ENCODE measurements at regions not wholly inside any gene's neighbourhood (a gene's known extent, or its start where the extent isn't known, plus 50 kb on each side); places are given as distances from the start of the nearest gene placed in this dataset.

DNA sequence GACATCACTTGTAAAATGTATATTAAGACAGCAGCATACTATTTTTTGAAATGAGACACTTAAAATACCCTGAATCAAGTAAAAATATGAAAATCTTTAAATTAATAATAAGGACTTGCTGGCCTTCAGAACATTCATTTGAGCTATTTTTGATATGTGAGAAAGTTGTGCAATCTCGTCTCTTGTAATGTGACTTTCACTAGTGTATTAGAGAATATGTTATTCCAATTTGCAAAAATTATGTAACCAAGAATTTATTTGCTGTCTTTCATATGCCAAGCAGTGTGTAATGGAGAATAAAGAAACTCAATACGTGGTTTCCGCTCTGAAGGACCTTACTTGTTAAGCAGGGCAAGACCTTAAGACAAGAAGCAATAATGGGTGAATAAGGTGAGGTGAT lies 375.0 kb upstream of the RUNX1 start:
- no peak overlapping the region for H3T11ph ChIP-seq (ENCODE audit: low read length)
- H3K9ac ChIP-seq (ENCODE audit: extremely low read depth, insufficient read length, low read length), result no peak overlapping the region
- Mint-ChIP-seq H3K36me3 (ENCODE audit: insufficient read depth in 1 of 3, low read depth in 3 of 3) (peaks cover 18 to 21% (median 21%) of the 10 kb centered on the region in 3 experiments), H3K27me3 (ENCODE audit: low read depth) (peaks cover 2% of the 10 kb centered on the region), H3K27ac (no peak overlapping the region), H3K9me3 (peaks cover 22 to 29% of the 10 kb centered on the region in 2 experiments), H3K4me3 (no peak overlapping the region), H3K4me1 (peaks cover 15 to 16% of the 10 kb centered on the region in 2 experiments)
- H3K9me3 ChIP-seq (ENCODE audit: control insufficient read depth, low read depth, low read length), result no peaks in the 10 kb centered on the region
- no peak overlapping the region for H3K56ac ChIP-seq (ENCODE audit: insufficient read length, low read depth, low read length)
- H3K79me2 ChIP-seq (ENCODE audit: insufficient read depth, low read length), result no peaks in the 10 kb centered on the region
- H4K20me1 ChIP-seq (ENCODE audit: control insufficient read depth, insufficient read depth, insufficient read length), result no peaks in the 10 kb centered on the region
- no peak overlapping the region for H2BK12ac ChIP-seq (ENCODE audit: insufficient read length, low read depth, low read length)
- H2BK5ac ChIP-seq (ENCODE audit: insufficient read length, low read length), result no peak overlapping the region
- no peak overlapping the region for H4K5ac ChIP-seq (ENCODE audit: insufficient read length, low read depth, low read length)
- H4K91ac ChIP-seq (ENCODE audit: insufficient read length, low read depth, low read length), result no peak overlapping the region
- no peak overlapping the region for H4K8ac ChIP-seq (replicated peaks; ENCODE audit: insufficient read length, low read depth, low read length)
- H2BK15ac ChIP-seq (ENCODE audit: low read depth, low read length), result no peak overlapping the region
- no peaks in the 10 kb centered on the region for H3K79me1 ChIP-seq (ENCODE audit: insufficient read depth, low read depth, low read length, poor library complexity, severe bottlenecking)
- no peaks in the 10 kb centered on the region for H3K23me2 ChIP-seq (ENCODE audit: insufficient read length, low read depth, low read length, poor library complexity, severe bottlenecking)
- H3K18ac ChIP-seq (ENCODE audit: insufficient read length, low read depth, low read length), result no peak overlapping the region
- no peaks in the 10 kb centered on the region; the same call in 1 of the 2 replicates for H3K4me1 ChIP-seq (ENCODE audit: insufficient read depth, low read length)
- H2BK20ac ChIP-seq (ENCODE audit: low read depth, low read length, poor library complexity, severe bottlenecking), result no peak overlapping the region
- no peaks in the 10 kb centered on the region for H3K27me3 ChIP-seq (ENCODE audit: insufficient read depth, low read length)
- H3K14ac ChIP-seq (ENCODE audit: insufficient read depth, low read length), result no peak overlapping the region
- H2BK120ac ChIP-seq (ENCODE audit: low read depth, low read length, poor library complexity, severe bottlenecking), result no peak overlapping the region
- TF ChIP-seq, protein P1, sequence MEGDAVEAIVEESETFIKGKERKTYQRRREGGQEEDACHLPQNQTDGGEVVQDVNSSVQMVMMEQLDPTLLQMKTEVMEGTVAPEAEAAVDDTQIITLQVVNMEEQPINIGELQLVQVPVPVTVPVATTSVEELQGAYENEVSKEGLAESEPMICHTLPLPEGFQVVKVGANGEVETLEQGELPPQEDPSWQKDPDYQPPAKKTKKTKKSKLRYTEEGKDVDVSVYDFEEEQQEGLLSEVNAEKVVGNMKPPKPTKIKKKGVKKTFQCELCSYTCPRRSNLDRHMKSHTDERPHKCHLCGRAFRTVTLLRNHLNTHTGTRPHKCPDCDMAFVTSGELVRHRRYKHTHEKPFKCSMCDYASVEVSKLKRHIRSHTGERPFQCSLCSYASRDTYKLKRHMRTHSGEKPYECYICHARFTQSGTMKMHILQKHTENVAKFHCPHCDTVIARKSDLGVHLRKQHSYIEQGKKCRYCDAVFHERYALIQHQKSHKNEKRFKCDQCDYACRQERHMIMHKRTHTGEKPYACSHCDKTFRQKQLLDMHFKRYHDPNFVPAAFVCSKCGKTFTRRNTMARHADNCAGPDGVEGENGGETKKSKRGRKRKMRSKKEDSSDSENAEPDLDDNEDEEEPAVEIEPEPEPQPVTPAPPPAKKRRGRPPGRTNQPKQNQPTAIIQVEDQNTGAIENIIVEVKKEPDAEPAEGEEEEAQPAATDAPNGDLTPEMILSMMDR (conservative IDR thresholded peaks at IDR 0.05), result no peak
- H3K23ac ChIP-seq (ENCODE audit: insufficient read length, low read depth, low read length), result no peak overlapping the region
- H2AFZ ChIP-seq (ENCODE audit: low read length), result no peak overlapping the region
- no peak for DNase-seq
- H3K4ac ChIP-seq (ENCODE audit: low read depth, low read length), result no peak overlapping the region
- no peak overlapping the region for H3K27ac ChIP-seq (ENCODE audit: insufficient read length, low read depth, low read length)
- H2AK5ac ChIP-seq (ENCODE audit: insufficient read length, low read length), result no peak overlapping the region
- no CpG with 5 or more reads among the region's 3 CpGs for WGBS (ENCODE audit: extremely low coverage, insufficient read length, low lambda C conversion rate)
- H3K4me2 ChIP-seq (ENCODE audit: insufficient read depth, insufficient read length, low read length), result no peak overlapping the region

Data from H9 (cell line).